Activated CD8-positive, alpha-beta T cell treated with anti-CD3 and anti-CD28 coated beads, Interleukin-2, amount 10 ng/mL, durations not matched to agents 7 days and 5 days (primary cell): ENCODE measurements at regions not wholly inside any gene's neighbourhood (a gene's known extent, or its start where the extent isn't known, plus 50 kb on each side); places are given as distances from the start of the nearest gene placed in this dataset.
"Not testable (repeated sequence)": the region's sequence is repeated elsewhere in the genome, so short reads cannot be mapped to it uniquely, and the experiment has no call there.

Experiments
- ATAC-seq: fragments of 150-1000 bp; cut with Tn5 transposase; one replicate; pipeline ENCODE4 v1.10.0; 2021; ENCODE audit warnings: moderate library complexity
- CTCF ChIA-PET: fragments of 350-600 bp; sonication (Branson Sonifier 250); formaldehyde crosslinking; loops from one replicate; lab custom pipeline; 2021; ENCODE audit warnings: antibody characterized with exemption; lab: Charles Lee
- POLR2A ChIA-PET: fragments of 350-600 bp; sonication (Branson Sonifier 250); formaldehyde crosslinking; loops from one replicate; lab custom pipeline; 2021; ENCODE audit warnings: antibody characterized with exemption; lab: Charles Lee
- DNase-seq: peaks from one replicate; pipeline ENCODE4 v3.0.0-alpha.2; 2020
- H3K27ac Mint-ChIP-seq: one replicate; pipeline ENCODE4 v1.8.0; 2021; ENCODE audit warnings: mild to moderate bottlenecking, mixed read lengths
- H3K27me3 Mint-ChIP-seq: one replicate; pipeline ENCODE4 v1.8.0; 2021; ENCODE audit warnings: low read depth, mixed read lengths
- H3K36me3 Mint-ChIP-seq: one replicate; pipeline ENCODE4 v1.8.0; 2021; ENCODE audit warnings: low read depth, mixed read lengths
- H3K4me1 Mint-ChIP-seq: one replicate; pipeline ENCODE4 v1.8.0; 2021; ENCODE audit warnings: low read depth, mixed read lengths
- H3K4me3 Mint-ChIP-seq: one replicate; pipeline ENCODE4 v1.8.0; 2021; ENCODE audit warnings: mild to moderate bottlenecking, mixed read lengths
- H3K9me3 Mint-ChIP-seq: one replicate; pipeline ENCODE4 v1.8.0; 2022; ENCODE audit warnings: mixed read lengths; ENCODE audit not compliant: insufficient read depth

DNA sequence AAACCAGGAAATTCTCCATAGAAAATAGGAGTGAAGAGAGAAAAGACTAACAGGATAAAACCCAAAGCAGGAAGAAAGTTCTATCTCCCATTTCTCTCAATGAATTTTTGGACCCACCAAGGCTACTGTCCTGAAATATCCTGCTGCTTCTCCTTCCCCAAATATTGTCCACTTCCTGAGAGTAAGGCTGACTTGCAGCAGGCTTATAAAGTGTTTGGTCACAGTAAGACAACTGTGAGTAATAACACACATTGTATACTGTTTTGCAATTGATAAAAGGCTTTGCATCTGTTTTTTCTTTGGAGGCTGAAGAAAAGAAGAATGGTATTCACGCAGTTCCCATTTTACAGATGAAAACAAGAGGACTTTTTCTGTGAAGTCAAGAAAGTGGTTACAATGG, 52.8 kb downstream of the FOXD4L6 start:
- POLR2A ChIA-PET, H3K9me3 Mint-ChIP-seq, H3K4me1 Mint-ChIP-seq, DNase-seq, H3K4me3 Mint-ChIP-seq, H3K36me3 Mint-ChIP-seq, CTCF ChIA-PET, H3K27ac Mint-ChIP-seq, ATAC-seq: not testable (repeated sequence)
- H3K27me3 Mint-ChIP-seq: peaks cover 30% of the 10 kb centered on the region

DNA sequence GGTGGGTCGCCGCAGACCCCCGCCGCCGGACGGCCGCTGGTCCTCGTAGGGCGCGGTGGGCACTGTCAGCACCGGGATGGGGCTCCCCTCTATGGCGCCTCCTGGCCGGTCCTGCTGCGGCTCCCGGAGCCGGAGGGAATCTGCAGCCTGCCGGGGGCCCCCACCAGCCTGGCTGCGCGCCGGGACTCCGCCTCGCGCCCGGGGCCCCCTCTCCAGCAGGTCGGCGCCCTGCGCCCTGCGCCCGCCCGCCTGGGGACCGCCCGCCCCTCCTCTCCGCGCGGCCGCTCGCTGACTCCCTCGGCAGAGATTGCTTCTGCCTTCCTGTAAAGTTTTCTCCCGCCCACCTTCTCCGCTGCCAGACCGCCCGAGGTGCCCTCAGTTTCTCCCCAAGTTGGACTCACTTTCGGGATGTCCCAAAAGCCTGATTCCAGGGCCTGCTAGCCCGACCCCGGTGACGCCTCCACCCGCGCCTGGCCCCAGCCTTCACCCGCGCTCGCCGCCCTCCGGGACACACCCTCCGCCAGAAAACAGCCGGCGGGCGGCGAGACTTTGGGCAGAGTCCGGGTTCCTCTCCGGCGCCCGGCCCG, 54.0 kb downstream of the FOXD4L6 start:
- H3K27ac Mint-ChIP-seq, DNase-seq, CTCF ChIA-PET, H3K9me3 Mint-ChIP-seq, H3K36me3 Mint-ChIP-seq, H3K4me1 Mint-ChIP-seq, POLR2A ChIA-PET: not testable (repeated sequence)
- ATAC-seq: peak; percentile 79
- peaks cover 30% of the 10 kb centered on the region for H3K27me3 Mint-ChIP-seq
- peak overlapping the region; percentile 69 for H3K4me3 Mint-ChIP-seq

DNA sequence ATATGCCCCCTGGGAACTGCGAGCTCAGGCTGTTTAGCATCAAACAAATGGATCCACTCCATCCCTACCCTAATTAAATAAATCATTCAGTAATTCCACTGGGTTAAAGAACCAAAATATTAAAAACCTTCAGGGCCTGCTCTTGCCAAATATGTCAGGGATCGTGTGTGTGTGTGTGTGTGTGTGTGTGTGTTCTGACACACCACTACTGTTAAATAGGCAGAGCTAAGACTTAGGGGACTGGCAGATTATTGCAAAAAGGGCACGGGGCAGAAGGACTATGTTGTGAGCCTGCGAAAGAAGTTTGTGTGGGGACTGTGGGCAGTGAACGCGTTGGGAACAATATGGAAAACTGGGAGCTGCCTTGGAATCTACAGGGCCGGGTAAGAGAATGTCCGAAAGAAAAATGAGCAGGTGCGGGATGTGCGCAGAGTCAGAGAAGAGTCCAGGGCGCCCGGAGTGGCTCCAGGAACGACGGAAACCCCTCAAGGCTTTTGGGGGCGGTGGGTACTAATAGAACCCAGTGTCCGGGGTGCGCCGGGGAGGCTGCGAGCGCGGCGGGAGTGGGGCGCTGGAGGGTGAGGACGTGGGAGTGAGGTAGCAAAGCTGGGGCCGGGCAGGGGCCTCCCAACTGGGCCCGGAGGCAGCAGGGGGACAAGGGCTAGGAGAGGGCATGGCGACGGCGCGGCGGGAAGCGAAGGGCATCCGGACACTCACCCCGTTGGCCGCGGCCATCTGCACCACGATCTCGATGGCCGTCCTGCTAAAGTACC, 54.8 kb downstream of the FOXD4L6 start:
- POLR2A ChIA-PET, H3K27ac Mint-ChIP-seq, H3K4me3 Mint-ChIP-seq, H3K36me3 Mint-ChIP-seq, DNase-seq, CTCF ChIA-PET, H3K4me1 Mint-ChIP-seq, H3K9me3 Mint-ChIP-seq: not testable (repeated sequence)
- ATAC-seq: peak; percentile 20
- peaks cover 30% of the 10 kb centered on the region for H3K27me3 Mint-ChIP-seq

DNA sequence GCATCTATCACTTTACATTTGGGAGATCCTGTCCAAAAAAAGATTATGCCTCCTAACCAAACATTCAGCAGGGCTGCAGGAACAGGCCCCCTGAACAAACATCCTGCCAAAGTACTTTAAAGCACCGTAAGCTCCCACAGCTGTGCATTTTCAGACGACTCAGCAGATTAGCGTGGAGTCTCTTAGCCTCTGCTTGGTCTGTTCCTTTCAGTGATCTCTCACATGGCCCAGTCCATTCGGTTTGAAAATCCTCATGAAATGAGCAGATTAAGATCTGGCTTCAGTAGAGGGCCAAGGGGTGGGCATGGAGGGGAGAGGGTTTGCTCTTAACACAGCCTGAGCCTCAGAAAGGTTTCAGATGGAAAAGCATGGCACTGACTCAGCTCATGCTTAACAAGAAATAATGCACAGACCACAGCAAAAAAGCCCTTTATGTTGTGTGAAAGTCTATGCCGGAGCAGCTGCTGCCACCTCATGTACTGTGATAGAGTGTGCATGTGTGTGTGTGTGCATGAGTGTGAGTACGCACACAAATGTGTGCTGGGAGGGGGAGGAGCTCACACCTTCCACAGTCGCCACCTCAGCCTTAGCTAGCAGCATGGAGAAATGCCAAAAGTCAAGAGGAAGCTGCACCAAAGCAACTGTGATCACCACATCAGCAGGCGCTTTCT, 64.2 kb downstream of the FOXD4L6 start:
- ATAC-seq: peak; percentile 85

DNA sequence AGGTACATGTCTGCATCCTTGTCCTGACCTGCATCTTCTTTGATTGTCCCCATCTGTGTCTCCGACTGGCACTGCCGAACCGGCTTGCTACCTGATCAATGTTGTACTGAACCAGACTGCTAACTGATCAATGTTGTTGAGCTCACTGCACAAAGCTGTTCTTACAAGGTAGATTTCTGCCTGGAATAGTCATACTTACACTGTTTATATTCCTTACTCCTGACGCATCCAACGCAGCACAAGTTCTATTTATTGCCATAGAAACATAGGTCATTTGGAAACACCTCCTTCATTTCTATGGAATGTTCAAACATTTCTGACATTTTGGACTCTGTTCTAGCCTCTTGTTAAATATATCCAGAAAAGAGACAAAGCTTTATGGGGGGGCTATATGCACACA, 65.2 kb downstream of the FOXD4L6 start:
- H3K9me3 Mint-ChIP-seq, H3K36me3 Mint-ChIP-seq, CTCF ChIA-PET, H3K27me3 Mint-ChIP-seq, POLR2A ChIA-PET, DNase-seq, H3K4me1 Mint-ChIP-seq, ATAC-seq, H3K27ac Mint-ChIP-seq, H3K4me3 Mint-ChIP-seq: not testable (repeated sequence)

More for the DNA sequence above, 64.2 kb downstream of the FOXD4L6 start:
- H3K4me1 Mint-ChIP-seq, H3K27me3 Mint-ChIP-seq, H3K4me3 Mint-ChIP-seq, CTCF ChIA-PET, H3K36me3 Mint-ChIP-seq, POLR2A ChIA-PET, H3K9me3 Mint-ChIP-seq: not testable (repeated sequence)
- peak; percentile 31 for DNase-seq
- H3K27ac Mint-ChIP-seq: peak overlapping the region; percentile 30

DNA sequence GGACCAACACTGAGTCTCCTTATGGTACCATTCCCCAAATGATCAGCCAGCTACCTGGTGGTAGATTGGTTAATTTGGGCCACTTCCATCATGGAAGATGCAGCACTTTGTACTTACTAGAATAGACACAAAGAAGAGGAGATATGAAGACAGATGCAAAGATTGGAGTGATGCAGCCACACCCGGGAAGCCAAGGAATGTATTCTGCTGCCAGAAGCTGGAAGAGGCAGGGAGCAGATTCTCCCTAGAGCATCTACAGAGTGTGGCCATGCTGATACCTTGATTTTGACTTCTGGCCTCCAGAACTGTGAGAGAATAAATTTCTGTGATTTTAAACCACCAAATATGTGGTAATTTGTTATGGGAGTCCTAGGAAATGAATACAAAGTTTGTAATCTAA, 68.9 kb downstream of the FOXD4L6 start:
- H3K4me1 Mint-ChIP-seq, DNase-seq, H3K27ac Mint-ChIP-seq, POLR2A ChIA-PET, H3K9me3 Mint-ChIP-seq, ATAC-seq, H3K4me3 Mint-ChIP-seq, CTCF ChIA-PET, H3K36me3 Mint-ChIP-seq, H3K27me3 Mint-ChIP-seq: not testable (repeated sequence)

DNA sequence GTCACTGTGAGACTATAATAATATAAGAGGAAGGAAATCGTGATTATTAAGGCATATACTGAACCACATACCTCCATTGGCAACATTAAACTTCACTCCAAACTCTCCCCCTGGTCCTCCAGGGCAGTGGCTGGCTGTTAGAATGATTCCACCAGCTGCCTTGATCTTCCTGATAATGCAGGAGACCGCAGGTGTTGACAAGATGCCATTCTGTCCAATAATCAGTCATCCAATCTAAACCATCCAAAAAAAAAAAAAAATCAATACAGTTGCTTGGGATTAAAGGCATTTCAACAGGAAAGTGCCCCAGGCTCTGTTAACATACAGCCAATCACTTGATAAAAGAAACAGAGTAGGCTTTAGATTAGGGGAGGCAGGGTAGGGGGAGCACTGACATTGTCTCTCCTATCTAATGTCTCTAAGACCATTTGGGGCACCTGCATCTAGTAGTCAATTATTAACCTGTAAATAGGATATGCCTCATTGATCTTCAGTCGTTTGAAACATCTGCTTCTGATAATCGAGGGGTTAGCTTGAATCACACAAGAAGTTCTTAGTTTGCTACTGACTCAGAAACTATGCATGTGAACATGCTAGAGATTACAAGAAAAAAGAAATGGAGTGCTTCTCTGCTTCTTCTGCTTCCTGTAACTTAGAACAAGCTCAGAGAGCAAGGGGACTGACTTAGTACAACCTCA, 74.7 kb downstream of the FOXD4L6 start:
- CTCF ChIA-PET, POLR2A ChIA-PET, H3K9me3 Mint-ChIP-seq: not testable (repeated sequence)

DNA sequence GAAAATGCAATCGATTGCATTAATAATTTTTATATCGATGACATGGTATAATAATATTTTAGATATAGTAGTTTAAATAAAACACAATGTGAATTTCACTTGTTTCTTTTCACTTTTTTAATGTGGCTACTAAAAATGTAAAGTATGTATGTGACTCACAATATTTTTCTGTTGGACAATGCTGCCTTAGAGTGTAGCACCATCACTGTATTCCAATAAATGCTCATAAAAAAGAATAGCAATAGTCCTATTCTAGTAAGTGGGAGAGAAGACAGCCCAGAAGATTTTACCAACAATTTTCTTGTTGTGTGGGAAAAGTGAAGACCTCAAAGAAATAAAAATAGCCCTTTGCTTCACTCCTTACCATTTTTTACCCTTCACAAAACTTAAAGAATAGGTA, 79.8 kb downstream of the FOXD4L6 start:
- H3K4me3 Mint-ChIP-seq, H3K27me3 Mint-ChIP-seq, CTCF ChIA-PET, H3K9me3 Mint-ChIP-seq, H3K27ac Mint-ChIP-seq, H3K4me1 Mint-ChIP-seq, ATAC-seq, DNase-seq, H3K36me3 Mint-ChIP-seq, POLR2A ChIA-PET: not testable (repeated sequence)

More for the DNA sequence above, 74.7 kb downstream of the FOXD4L6 start:
- H3K4me3 Mint-ChIP-seq, ATAC-seq, H3K36me3 Mint-ChIP-seq, DNase-seq, H3K27ac Mint-ChIP-seq, H3K27me3 Mint-ChIP-seq, H3K4me1 Mint-ChIP-seq: not testable (repeated sequence)

DNA sequence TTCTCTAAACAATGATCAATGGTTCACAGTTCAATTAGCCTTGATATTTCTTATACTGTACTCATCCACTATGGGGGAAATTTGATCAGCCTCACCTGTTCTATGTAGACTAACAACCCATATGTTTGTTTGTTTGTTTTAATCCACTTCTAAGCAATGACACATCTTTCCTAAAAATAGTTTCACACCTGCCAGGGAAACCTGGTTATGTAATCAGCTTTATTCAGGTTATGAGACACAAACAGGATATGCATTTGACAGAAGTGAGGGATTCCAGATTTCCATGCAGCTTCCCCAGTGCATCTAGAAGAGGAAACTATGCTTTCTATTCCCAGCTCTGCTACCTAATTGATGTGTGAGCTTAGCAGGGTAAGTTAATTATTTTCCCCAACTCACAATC, 80.7 kb downstream of the FOXD4L6 start:
- CTCF ChIA-PET, H3K4me3 Mint-ChIP-seq, H3K36me3 Mint-ChIP-seq, POLR2A ChIA-PET, H3K27me3 Mint-ChIP-seq, H3K27ac Mint-ChIP-seq, ATAC-seq, DNase-seq, H3K9me3 Mint-ChIP-seq, H3K4me1 Mint-ChIP-seq: not testable (repeated sequence)

DNA sequence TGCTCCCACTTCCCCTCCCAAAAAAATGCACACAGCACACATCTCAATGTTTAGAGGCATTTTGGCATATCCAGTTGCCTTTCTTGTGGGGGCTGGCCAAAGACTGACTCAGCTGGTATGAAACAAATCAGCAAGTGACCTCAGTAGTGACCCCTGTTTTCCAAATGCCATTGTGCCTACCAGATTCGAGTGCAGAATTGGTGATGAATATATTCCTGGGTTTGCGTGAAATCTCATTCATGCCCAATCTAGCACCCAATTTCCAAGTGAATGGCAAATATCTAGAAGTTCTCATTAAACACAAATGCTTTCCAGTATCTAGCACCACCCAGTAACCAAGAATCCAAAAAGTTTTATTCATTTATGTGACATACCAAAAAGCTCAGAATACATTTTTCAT, 83.6 kb downstream of the FOXD4L6 start:
- CTCF ChIA-PET, H3K4me1 Mint-ChIP-seq, DNase-seq, ATAC-seq, H3K9me3 Mint-ChIP-seq, H3K36me3 Mint-ChIP-seq, H3K27ac Mint-ChIP-seq, H3K4me3 Mint-ChIP-seq, POLR2A ChIA-PET, H3K27me3 Mint-ChIP-seq: not testable (repeated sequence)

DNA sequence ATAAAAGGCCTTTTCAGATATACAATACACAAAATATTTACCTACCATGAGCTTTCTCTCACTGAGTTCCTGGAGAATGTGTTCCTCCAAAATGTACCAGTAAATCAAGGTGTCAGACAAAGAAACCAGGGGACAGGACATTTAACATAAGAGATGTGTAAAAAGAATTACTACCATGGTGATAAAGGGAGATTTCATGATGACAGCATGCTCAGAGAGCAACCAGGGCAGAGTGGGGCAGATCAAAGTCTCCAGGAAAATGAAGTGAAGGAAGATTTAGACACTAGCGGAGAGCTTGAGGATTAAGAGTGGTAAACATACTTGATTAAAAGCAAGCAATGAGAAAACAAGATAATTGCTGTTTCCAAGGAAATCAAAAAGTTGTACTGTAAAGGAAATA, 85.0 kb downstream of the FOXD4L6 start:
- H3K4me1 Mint-ChIP-seq, DNase-seq, ATAC-seq, H3K36me3 Mint-ChIP-seq, CTCF ChIA-PET, H3K9me3 Mint-ChIP-seq, H3K4me3 Mint-ChIP-seq, H3K27me3 Mint-ChIP-seq, H3K27ac Mint-ChIP-seq, POLR2A ChIA-PET: not testable (repeated sequence)

DNA sequence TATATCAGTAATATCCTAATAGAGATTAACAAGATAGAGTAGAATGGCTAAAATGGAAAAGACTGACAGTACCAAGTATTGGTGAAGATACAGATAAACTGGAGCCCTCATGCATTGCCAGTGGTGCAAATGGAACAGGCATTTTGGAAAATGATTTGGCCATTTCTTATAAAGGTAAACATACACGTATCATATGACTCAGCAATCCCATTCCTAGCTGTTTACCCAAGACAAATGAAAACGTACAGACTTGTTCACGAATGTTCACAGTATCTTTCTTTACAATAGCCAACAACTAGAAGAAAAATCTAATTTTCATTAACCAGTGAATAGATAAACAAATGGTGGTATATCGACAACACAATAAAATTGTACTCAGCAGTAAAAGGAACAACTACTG, 86.4 kb downstream of the FOXD4L6 start:
- not testable (repeated sequence) for H3K4me3 Mint-ChIP-seq, ATAC-seq, H3K4me1 Mint-ChIP-seq

More for the DNA sequence above, 86.4 kb downstream of the FOXD4L6 start:
- DNase-seq, H3K27ac Mint-ChIP-seq, H3K9me3 Mint-ChIP-seq, CTCF ChIA-PET, H3K36me3 Mint-ChIP-seq, POLR2A ChIA-PET, H3K27me3 Mint-ChIP-seq: not testable (repeated sequence)
